Activated naive CD4-positive, alpha-beta T cell treated with anti-CD3 and anti-CD28 coated beads for 36 hours (primary cell): ENCODE measurements at regions not wholly inside any gene's neighbourhood (a gene's known extent, or its start where the extent isn't known, plus 50 kb on each side); places are given as distances from the start of the nearest gene placed in this dataset.

Experiments used
- CTCF ChIA-PET: fragments of 350-600 bp; sonication (Branson Sonifier 250); formaldehyde crosslinking; loops from one replicate; lab custom pipeline; 2021; ENCODE audit warnings: antibody characterized with exemption; lab: Charles Lee
- DNase-seq: peaks from one replicate; pipeline ENCODE4 v3.0.0-alpha.2; 2020
- H3K27ac Mint-ChIP-seq: one replicate; pipeline ENCODE4 v1.8.0; 2021; ENCODE audit warnings: mild to moderate bottlenecking, mixed read lengths
- H3K27me3 Mint-ChIP-seq: one replicate; pipeline ENCODE4 v1.8.0; 2021; ENCODE audit warnings: low read depth, mixed read lengths
- H3K36me3 Mint-ChIP-seq: one replicate; pipeline ENCODE4 v1.8.0; 2021; ENCODE audit warnings: low read depth, mixed read lengths
- H3K4me1 Mint-ChIP-seq: one replicate; pipeline ENCODE4 v1.8.0; 2021; ENCODE audit warnings: low read depth, mixed read lengths
- H3K4me3 Mint-ChIP-seq: one replicate; pipeline ENCODE4 v1.8.0; 2021; ENCODE audit warnings: mild to moderate bottlenecking, moderate library complexity, mixed read lengths
- H3K9me3 Mint-ChIP-seq: one replicate; pipeline ENCODE4 v1.8.0; 2021; ENCODE audit warnings: mixed read lengths
- intact Hi-C: fragments of 100-400 bp; cut with micrococcal nuclease; formaldehyde crosslinking; loops from one replicate; pipeline ENCODE4 v1.15.1; 2023

GRCh38 chr5:92471861-92472260, 1088.7 kb upstream of the ARRDC3 start:
- Mint-ChIP-seq H3K4me3 (no peak overlapping the region), H3K9me3 (peaks cover 15% of the 10 kb centered on the region), H3K27ac (no peak overlapping the region), H3K36me3 (no peaks in the 10 kb centered on the region), H3K27me3 (no peaks in the 10 kb centered on the region), H3K4me1 (no peaks in the 10 kb centered on the region)
- DNase-seq: no peak
- CTCF ChIA-PET: no interaction called here
- intact Hi-C loops: no loop called here

GRCh38 chr5:92470770-92471169, 1087.7 kb upstream of the ARRDC3 start:
- Mint-ChIP-seq H3K4me1 (no peaks in the 10 kb centered on the region), H3K36me3 (no peaks in the 10 kb centered on the region), H3K27ac (no peak overlapping the region), H3K9me3 (peaks cover 15% of the 10 kb centered on the region), H3K4me3 (no peak overlapping the region), H3K27me3 (no peaks in the 10 kb centered on the region)
- DNase-seq: no peak
- intact Hi-C loops: no loop called here
- CTCF ChIA-PET: no interaction called here

GRCh38 chr5:92468295-92468694, 1085.2 kb upstream of the ARRDC3 start:
- no peak for DNase-seq
- peaks cover 10% of the 10 kb centered on the region for H3K9me3 Mint-ChIP-seq
- no peaks in the 10 kb centered on the region for H3K36me3 Mint-ChIP-seq
- CTCF ChIA-PET: no interaction called here
- no peaks in the 10 kb centered on the region for H3K27me3 Mint-ChIP-seq
- H3K27ac Mint-ChIP-seq: no peak overlapping the region
- no peaks in the 10 kb centered on the region for H3K4me1 Mint-ChIP-seq
- intact Hi-C loops: no loop called here
- H3K4me3 Mint-ChIP-seq: no peak overlapping the region

- no peaks in the 10 kb centered on the region for H3K4me1 Mint-ChIP-seq
- intact Hi-C loops: no loop called here
- H3K9me3 Mint-ChIP-seq: peaks cover 6% of the 10 kb centered on the region
- no peak overlapping the region for H3K27ac Mint-ChIP-seq
- H3K36me3 Mint-ChIP-seq: no peaks in the 10 kb centered on the region
- DNase-seq: no peak
- no peaks in the 10 kb centered on the region for H3K27me3 Mint-ChIP-seq
- no peak overlapping the region for H3K4me3 Mint-ChIP-seq
- CTCF ChIA-PET: no interaction called here
These were observed 1084.6 kb upstream of the ARRDC3 start for GRCh38 chr5:92467695-92468094.

GRCh38 chr5:92460505-92460904, 1077.4 kb upstream of the ARRDC3 start:
- no peaks in the 10 kb centered on the region for H3K36me3 Mint-ChIP-seq
- CTCF ChIA-PET: no interaction called here
- H3K9me3 Mint-ChIP-seq: peaks cover 1% of the 10 kb centered on the region
- no peak overlapping the region for H3K27ac Mint-ChIP-seq
- no peaks in the 10 kb centered on the region for H3K4me1 Mint-ChIP-seq
- no peak for DNase-seq
- H3K27me3 Mint-ChIP-seq: no peaks in the 10 kb centered on the region
- no peak overlapping the region for H3K4me3 Mint-ChIP-seq
- intact Hi-C loops: no loop called here

GRCh38 chr5:92459654-92460053, 1076.5 kb upstream of the ARRDC3 start:
- H3K36me3 Mint-ChIP-seq: no peaks in the 10 kb centered on the region
- intact Hi-C loops: no loop called here
- H3K27me3 Mint-ChIP-seq: no peaks in the 10 kb centered on the region
- no peaks in the 10 kb centered on the region for H3K4me1 Mint-ChIP-seq
- CTCF ChIA-PET: no interaction called here
- DNase-seq: no peak
- no peak overlapping the region for H3K27ac Mint-ChIP-seq
- peaks cover 1% of the 10 kb centered on the region for H3K9me3 Mint-ChIP-seq
- no peak overlapping the region for H3K4me3 Mint-ChIP-seq

GRCh38 chr5:92455011-92455410, 1071.9 kb upstream of the ARRDC3 start:
- Mint-ChIP-seq H3K36me3 (no peaks in the 10 kb centered on the region), H3K27me3 (no peaks in the 10 kb centered on the region), H3K27ac (no peak overlapping the region), H3K9me3 (no peaks in the 10 kb centered on the region), H3K4me3 (no peak overlapping the region), H3K4me1 (no peaks in the 10 kb centered on the region)
- DNase-seq: no peak
- CTCF ChIA-PET: no interaction called here
- intact Hi-C loops: no loop called here

GRCh38 chr5:92444888-92445287, 1061.8 kb upstream of the ARRDC3 start:
- no peaks in the 10 kb centered on the region for H3K36me3 Mint-ChIP-seq
- H3K4me3 Mint-ChIP-seq: no peak overlapping the region
- H3K4me1 Mint-ChIP-seq: no peaks in the 10 kb centered on the region
- DNase-seq: no peak
- no peak overlapping the region for H3K27ac Mint-ChIP-seq
- intact Hi-C loops: no loop called here
- H3K27me3 Mint-ChIP-seq: no peaks in the 10 kb centered on the region
- CTCF ChIA-PET: no interaction called here
- H3K9me3 Mint-ChIP-seq: peaks cover 2% of the 10 kb centered on the region

GRCh38 chr5:92435781-92436180, 1052.7 kb upstream of the ARRDC3 start:
- CTCF ChIA-PET: no interaction called here

GRCh38 chr5:92429646-92430045, 1046.5 kb upstream of the ARRDC3 start:
- CTCF ChIA-PET: no interaction called here
- no peak for DNase-seq
- intact Hi-C loops: no loop called here
- Mint-ChIP-seq H3K27me3 (no peaks in the 10 kb centered on the region), H3K9me3 (peaks cover 2% of the 10 kb centered on the region), H3K36me3 (no peaks in the 10 kb centered on the region), H3K4me1 (no peaks in the 10 kb centered on the region), H3K4me3 (no peak overlapping the region), H3K27ac (no peak overlapping the region)

More at GRCh38 chr5:92435781-92436180, 1052.7 kb upstream of the ARRDC3 start:
- H3K27me3 Mint-ChIP-seq: no peaks in the 10 kb centered on the region
- no peak for DNase-seq
- H3K36me3 Mint-ChIP-seq: no peaks in the 10 kb centered on the region
- intact Hi-C loops: no loop called here
- H3K4me3 Mint-ChIP-seq: no peak overlapping the region
- no peak overlapping the region for H3K27ac Mint-ChIP-seq
- H3K4me1 Mint-ChIP-seq: no peaks in the 10 kb centered on the region
- peaks cover 15% of the 10 kb centered on the region for H3K9me3 Mint-ChIP-seq

- intact Hi-C loops: no loop called here
- Mint-ChIP-seq H3K27ac (no peak overlapping the region), H3K36me3 (no peaks in the 10 kb centered on the region), H3K9me3 (peaks cover 5% of the 10 kb centered on the region), H3K4me3 (no peak overlapping the region), H3K27me3 (no peaks in the 10 kb centered on the region), H3K4me1 (no peaks in the 10 kb centered on the region)
- DNase-seq: no peak
- CTCF ChIA-PET: no interaction called here
These were observed 1045.3 kb upstream of the ARRDC3 start for GRCh38 chr5:92428415-92428814.

GRCh38 chr5:92424785-92425426, 1041.8 kb upstream of the ARRDC3 start:
- intact Hi-C loops: no loop called here
- Mint-ChIP-seq H3K9me3 (peaks cover 13% of the 10 kb centered on the region), H3K4me1 (no peaks in the 10 kb centered on the region), H3K36me3 (no peaks in the 10 kb centered on the region), H3K4me3 (no peak overlapping the region), H3K27ac (no peak overlapping the region), H3K27me3 (no peaks in the 10 kb centered on the region)
- CTCF ChIA-PET: no interaction called here
- DNase-seq: no peak

- Mint-ChIP-seq H3K4me1 (no peaks in the 10 kb centered on the region), H3K27ac (no peak overlapping the region), H3K36me3 (no peaks in the 10 kb centered on the region), H3K9me3 (peaks cover 14% of the 10 kb centered on the region), H3K4me3 (no peak overlapping the region), H3K27me3 (no peaks in the 10 kb centered on the region)
- CTCF ChIA-PET: no interaction called here
- no peak for DNase-seq
- intact Hi-C loops: no loop called here
These were observed 1038.8 kb upstream of the ARRDC3 start for GRCh38 chr5:92421942-92422341.
